ENCODE measurements at regions not wholly inside any gene's neighbourhood (a gene's known extent, or its start where the extent isn't known, plus 50 kb on each side); places are given as distances from the start of the nearest gene placed in this dataset.
"Not testable (repeated sequence)": the region's sequence is repeated elsewhere in the genome, so short reads cannot be mapped to it uniquely, and the experiment has no call there.

DNA sequence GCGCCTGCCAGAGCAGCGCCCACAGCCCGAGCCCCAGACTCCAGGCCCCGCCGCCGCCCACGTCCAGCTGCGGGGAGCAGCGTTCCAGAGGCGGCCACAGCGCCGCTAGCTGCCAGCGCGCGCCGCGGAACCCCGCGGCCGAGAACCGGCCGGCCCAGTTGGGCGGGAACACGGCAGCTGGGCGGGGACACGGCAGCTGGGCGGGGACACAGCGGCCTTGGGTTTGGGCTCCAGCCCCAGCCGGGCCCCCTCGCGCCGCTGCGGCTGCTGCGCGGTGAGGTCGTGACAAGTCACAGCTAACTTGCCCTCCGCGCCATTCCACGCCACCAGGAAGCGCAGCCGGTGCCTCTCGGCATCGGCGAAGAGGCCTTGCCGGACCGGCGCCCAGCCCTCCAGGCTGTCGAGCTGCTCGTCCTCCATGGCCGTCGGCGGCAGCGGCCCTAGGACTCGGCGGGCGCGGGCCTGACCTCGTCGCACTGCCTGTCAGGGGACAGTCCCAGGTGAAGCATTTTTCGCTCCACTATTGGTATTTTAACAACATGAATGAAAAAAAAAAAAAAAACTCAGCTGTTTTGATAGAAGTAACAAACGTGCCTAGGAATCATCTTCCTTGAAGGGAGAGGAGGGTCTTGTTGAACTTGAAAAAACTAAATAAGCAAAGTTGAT, 56.6 kb upstream of the GOLGA8N start:
- peak overlapping the region; percentile 81 to 90 for H3K27ac ChIP-seq
- peak overlapping the region; percentile 37 to 48 for H3K4me3 ChIP-seq
- H3K27me3 ChIP-seq; H3K4me1 ChIP-seq; H3K9me3 ChIP-seq; H3K36me3 ChIP-seq; intact Hi-C loops (cut with DNase I): not testable (repeated sequence)
- ATAC-seq (peak; percentile 99), DNase-seq (peak in 3 of 4 donors; percentile 1 to 92 (median 58))

DNA sequence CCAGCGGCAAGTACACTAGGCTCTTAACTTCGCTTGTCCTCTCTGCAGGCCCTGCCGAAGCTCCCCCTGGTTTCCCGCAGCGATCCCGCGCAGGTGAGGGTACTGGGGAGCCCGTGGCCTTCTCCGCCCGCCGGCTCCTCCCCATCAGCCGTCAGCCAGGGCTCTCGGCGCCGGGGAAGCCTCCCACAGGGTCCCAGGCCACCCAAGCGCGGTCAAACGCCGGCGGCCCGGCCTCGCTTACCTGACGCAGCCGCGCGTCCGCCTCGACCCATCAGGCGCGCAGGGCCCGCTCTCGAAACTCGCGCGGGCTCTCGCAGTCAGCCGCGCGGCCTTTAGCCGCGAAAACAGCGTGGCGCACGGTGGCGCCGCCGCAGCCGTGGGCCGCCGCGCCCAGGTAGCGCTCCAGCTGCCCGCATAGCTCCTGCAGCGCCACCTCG, 57.2 kb upstream of the GOLGA8N start:
- ATAC-seq = peak; percentile 13

DNA sequence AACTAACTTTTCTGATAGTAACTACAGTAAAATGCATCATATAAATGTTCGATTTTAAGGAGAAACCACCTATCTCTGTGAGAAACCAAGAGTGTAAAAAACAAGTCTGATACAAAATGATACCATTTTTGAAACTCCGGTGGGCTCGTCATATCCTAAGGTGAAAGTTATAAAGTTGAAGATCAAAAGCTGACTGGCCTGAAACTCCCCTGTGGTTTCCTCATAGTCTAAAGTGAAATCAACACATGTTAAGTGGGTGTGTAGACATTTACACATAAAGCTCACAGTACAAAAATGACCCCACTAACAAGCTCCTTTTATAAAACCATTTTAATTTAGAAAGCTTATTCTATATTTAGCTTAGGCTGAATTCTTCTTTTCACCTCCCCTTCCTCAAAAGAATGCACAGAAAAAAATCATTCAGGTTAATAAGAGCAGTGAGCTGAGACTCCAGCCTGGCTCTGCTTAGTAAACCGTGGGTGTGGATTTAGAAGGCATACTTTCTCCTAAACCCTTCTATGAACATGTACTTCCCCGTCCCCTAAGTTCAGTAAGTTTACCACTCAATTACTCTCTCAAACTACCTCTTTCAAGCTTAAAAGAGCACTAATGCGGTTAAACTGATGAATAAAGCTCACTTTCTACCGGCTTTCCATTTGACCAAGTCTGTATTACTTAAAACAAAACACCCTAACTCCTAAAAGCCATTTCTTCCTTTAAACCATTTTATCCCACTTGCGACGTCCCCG, 57.9 kb upstream of the GOLGA8N start:
- DNase-seq; H3K4me3 ChIP-seq; H3K27ac ChIP-seq; ATAC-seq; H3K4me1 ChIP-seq; H3K36me3 ChIP-seq; H3K9me3 ChIP-seq; intact Hi-C loops (cut with DNase I); H3K27me3 ChIP-seq: not testable (repeated sequence)

More for the DNA sequence above, 57.2 kb upstream of the GOLGA8N start:
- H3K27ac ChIP-seq; H3K36me3 ChIP-seq; H3K9me3 ChIP-seq; intact Hi-C loops (cut with DNase I); H3K4me3 ChIP-seq; DNase-seq; H3K27me3 ChIP-seq; H3K4me1 ChIP-seq: not testable (repeated sequence)

DNA sequence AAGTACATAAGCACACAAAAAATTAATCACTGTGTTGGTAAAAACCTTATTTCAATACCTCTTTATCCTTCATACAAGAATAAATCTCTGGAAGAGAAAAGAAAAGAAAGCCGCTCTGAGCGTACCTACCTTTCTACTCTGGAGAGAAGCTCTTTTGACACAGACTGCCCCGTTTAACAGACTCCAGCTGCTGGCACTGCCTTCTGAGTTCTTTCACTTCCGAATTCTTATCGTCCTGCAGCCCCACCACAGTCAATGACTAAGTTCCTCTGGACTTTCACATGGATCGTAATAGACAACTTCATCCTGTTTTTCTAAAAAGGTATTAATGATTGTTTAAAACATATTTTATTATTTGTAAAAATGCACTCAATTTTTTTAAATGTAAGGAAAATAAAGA, 67.5 kb upstream of the GOLGA8O start:
- intact Hi-C loops (cut with DNase I); H3K27ac ChIP-seq; H3K4me1 ChIP-seq; H3K9me3 ChIP-seq; H3K27me3 ChIP-seq; ATAC-seq; DNase-seq; H3K4me3 ChIP-seq: not testable (repeated sequence)
- peaks cover 0 to 13% of the 10 kb centered on the region in 2 donors for H3K36me3 ChIP-seq

DNA sequence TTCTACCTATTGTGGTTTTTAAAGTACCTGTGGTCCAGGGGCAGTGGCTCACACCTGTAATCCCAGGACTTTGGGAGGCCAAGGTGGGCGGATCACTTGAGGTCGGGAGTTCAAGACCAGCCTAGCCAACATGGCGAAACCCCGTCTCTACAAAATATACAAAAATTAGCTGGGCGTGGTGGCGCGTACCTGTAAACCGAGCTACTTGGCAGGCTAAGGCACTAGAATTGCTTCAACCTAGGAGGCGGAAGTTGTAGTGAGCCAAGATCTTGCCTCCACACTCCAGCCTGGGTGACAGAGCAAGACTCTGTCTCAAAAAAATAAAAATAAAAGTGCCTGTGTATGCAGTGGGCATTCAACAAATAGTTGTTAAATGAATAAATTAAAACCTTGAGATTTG, 67.0 kb upstream of the GOLGA8O start:
- ATAC-seq; H3K4me3 ChIP-seq; H3K9me3 ChIP-seq; DNase-seq; intact Hi-C loops (cut with DNase I); H3K27ac ChIP-seq; H3K4me1 ChIP-seq; H3K27me3 ChIP-seq: not testable (repeated sequence)
- peaks cover 0 to 15% of the 10 kb centered on the region in 2 donors for H3K36me3 ChIP-seq

DNA sequence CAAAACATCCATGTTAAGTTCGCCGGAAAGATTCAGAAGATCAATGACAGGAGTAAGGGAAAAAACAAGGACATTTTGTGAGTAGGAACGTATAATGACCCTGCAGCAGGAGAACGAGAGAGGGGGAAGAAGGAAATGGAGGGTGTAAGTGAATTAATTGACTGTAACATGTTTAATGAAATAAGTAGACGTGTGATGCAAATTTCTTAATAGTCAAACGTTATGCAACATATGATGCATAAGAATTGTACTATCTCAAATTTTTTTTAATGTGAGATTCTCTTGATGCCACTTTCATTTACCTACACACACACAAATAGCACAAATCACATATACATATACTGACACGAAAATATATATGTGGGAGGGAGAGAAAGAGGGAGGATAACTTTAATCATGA, 63.5 kb upstream of the GOLGA8O start:
- H3K9me3 ChIP-seq; intact Hi-C loops (cut with DNase I); H3K4me3 ChIP-seq; ATAC-seq; H3K4me1 ChIP-seq; DNase-seq; H3K27me3 ChIP-seq: not testable (repeated sequence)
- Histone ChIP-seq H3K36me3 (peaks cover 0 to 15% of the 10 kb centered on the region in 2 donors), H3K27ac (peak overlapping the region in 1 of 2 donors; percentile 77)

DNA sequence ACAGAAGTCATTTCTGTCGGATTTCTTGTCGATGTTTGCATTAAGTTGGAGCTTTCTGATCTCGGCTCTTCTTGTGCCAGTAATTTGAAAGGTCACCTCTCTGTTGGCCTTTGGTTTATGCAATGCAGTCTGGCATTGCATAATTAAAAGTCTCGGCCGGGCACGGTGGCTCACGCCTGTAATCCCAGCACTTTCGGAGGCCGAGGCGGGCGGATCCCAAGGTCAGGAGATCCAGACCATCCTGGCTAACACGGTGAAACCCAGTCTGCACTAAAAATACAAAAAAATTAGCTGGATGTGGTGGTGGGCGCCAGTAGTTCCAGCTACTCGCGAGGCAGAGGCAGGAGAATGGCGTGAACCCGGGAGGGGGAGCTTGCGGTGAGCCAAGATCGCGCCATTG, 62.6 kb upstream of the GOLGA8O start:
- H3K27me3 ChIP-seq; H3K4me3 ChIP-seq; H3K4me1 ChIP-seq; intact Hi-C loops (cut with DNase I); H3K9me3 ChIP-seq: not testable (repeated sequence)
- ATAC-seq (peak; percentile 37), DNase-seq (peak in 2 of 4 donors; percentile 34 to 72)
- Histone ChIP-seq H3K36me3 (peaks cover 0 to 11% of the 10 kb centered on the region in 2 donors), H3K27ac (peak overlapping the region in 1 of 2 donors; percentile 74)

DNA sequence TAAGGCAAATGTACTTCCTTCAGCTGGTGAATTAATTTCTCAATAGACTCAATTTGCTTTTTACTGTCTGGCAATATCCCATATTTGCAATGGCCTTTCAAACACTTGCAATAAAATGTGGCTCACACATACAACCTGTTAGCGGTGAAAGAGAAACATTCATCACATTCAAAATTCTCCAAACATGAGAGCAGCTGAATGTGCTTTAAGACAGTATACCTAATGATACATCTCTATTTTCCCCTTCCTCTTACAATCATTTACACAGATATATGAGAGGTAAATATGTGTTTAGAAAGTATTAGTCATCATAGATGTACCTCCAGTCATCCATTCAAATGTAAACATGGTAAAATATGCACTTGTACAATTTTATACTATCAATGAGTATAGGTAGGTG, 61.5 kb upstream of the GOLGA8O start:
- H3K9me3 ChIP-seq; H3K4me1 ChIP-seq; H3K27me3 ChIP-seq; H3K36me3 ChIP-seq; DNase-seq; ATAC-seq; H3K27ac ChIP-seq; intact Hi-C loops (cut with DNase I); H3K4me3 ChIP-seq: not testable (repeated sequence)

DNA sequence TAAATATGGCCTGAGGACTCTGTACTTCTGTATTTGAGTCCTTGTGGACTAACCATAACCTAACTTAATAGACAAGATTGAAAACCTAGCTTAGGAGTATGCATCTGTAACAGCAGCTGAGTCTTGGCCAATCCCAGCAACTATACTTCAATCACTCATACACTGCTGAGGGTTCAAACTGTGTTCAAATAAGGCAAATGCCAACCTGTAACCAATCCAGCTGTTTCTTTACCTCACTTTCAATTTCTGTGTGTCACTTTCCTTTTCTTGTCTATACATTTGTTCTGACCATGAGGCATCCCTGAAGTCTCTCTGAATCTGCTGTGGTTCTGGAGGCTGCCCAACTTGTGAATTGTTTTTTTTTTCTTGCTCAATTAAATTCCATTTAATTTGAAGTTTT, 57.9 kb upstream of the GOLGA8O start:
- H3K4me1 ChIP-seq; H3K27ac ChIP-seq; H3K27me3 ChIP-seq; DNase-seq; H3K36me3 ChIP-seq; ATAC-seq; H3K9me3 ChIP-seq; H3K4me3 ChIP-seq; intact Hi-C loops (cut with DNase I): not testable (repeated sequence)

DNA sequence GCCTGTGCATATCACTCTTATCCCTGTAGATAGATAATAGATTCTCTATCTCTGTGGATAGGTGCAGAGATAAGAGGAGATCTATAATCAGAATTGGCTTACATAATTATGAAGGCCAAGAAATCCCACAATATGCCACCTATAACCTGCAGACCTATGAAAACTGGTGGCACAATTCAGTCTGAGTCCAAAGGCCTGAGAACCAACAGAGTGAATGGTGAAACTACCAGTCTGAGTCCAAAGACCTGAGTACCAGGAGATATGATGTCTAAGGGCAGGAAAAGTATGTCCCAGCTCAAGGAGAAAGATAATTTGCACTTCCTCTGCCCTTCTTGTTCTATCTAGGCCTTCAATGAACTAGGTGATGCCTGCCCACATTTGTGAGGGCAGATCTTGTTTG, 54.6 kb upstream of the GOLGA8O start:
- H3K9me3 ChIP-seq; intact Hi-C loops (cut with DNase I); DNase-seq; H3K4me1 ChIP-seq; H3K36me3 ChIP-seq; H3K4me3 ChIP-seq; H3K27ac ChIP-seq; ATAC-seq; H3K27me3 ChIP-seq: not testable (repeated sequence)

DNA sequence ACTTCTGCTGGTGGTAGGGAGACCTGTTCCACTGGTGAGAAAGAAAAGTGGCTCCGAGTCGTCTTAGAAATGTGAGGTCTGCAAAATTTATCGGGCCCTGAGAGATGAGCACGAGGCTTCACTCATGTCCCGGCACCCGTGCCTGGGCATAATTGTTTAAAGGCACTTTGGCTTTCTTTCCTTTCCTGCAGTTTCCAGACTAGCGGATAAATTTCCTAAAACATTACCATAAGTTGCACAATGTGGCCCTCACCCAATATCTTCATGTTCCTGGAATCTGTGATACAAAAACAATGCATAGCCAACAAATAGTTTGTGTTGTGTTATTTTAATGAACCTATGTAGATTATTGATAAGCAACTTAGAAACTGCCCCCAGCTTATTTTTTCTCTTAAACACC, 52.6 kb upstream of the GOLGA8O start:
- intact Hi-C loops (cut with DNase I); DNase-seq; H3K27me3 ChIP-seq; H3K4me1 ChIP-seq; H3K27ac ChIP-seq; H3K36me3 ChIP-seq; H3K9me3 ChIP-seq; ATAC-seq; H3K4me3 ChIP-seq: not testable (repeated sequence)

DNA sequence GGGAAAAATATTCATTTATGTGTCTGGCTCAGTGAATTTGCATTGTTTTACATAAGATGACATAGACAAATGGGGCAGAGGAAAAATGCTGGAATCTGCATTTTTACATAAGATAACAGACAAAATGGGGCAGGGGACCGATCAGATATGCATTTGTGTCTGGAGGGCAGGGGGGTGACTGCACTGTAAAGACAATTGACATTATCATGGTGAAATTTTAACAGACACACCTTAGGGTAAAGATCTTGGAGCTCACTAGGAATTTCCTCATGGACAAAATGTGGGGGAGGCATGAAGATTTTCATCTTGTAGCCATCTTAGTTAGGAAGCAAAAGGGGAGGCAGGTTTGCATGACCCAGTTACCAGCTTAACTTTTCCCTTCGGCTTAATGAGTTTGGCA, 51.4 kb upstream of the GOLGA8O start:
- DNase-seq; H3K9me3 ChIP-seq; H3K27me3 ChIP-seq; ATAC-seq; H3K4me3 ChIP-seq; H3K36me3 ChIP-seq; H3K4me1 ChIP-seq; intact Hi-C loops (cut with DNase I); H3K27ac ChIP-seq: not testable (repeated sequence)

DNA sequence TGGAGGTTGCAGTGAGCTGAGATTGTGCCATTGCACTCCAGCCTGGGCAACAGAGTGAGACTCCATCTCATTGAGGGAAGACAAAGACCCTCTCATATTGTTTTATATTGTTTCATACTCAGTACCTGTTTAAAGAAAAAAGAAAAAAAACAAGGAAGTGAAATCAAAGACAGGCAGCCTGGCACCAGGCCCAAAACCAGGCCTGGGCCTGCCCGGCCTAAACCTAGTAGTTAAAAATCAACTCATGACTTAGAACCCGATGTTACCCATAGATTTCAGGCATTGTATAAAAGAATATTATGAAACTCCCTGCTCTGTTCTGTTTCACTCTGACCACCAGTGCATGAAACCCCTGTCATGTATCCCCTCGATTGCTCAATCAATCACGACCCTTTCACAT, 50.2 kb upstream of the GOLGA8O start:
- ATAC-seq; intact Hi-C loops (cut with DNase I); H3K27ac ChIP-seq; H3K36me3 ChIP-seq; H3K27me3 ChIP-seq; H3K4me1 ChIP-seq; DNase-seq; H3K4me3 ChIP-seq; H3K9me3 ChIP-seq: not testable (repeated sequence)

All from left lung (tissue), 4 donors.